T follicular helper cell (primary cell): ENCODE measurements at regions not wholly inside any gene's neighbourhood (a gene's known extent, or its start where the extent isn't known, plus 50 kb on each side); places are given as distances from the start of the nearest gene placed in this dataset.
"Not testable (repeated sequence)": the region's sequence is repeated elsewhere in the genome, so short reads cannot be mapped to it uniquely, and the experiment has no call there.

Experiments used
- DNase-seq: peaks from one replicate; pipeline ENCODE4 v3.0.0-alpha.2; 2020; ENCODE audit warnings: low read depth

GRCh38 chr5:166617507-166617906 lies 1673.9 kb upstream of the WWC1 start:
- no peak for DNase-seq

DNA sequence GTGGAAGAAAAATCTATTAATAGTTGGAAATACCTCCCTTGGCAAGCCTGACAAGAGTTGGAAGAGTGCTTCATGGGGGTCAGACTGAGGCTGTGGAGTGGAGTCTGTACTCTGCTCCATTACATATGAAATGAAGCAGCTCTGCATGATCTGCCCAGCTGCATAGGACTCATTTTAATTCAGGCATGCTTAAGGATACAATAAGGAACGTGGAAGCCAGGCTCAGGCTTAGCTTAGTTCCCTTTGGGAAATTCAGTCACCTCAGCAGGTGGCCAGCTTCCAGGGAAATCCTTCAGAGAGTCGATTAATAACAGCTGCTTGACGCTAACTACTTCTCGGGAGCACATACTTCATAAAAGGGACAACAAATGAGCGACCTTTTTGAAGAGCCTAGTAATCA lies 1672.9 kb upstream of the WWC1 start:
- DNase-seq: no peak

- DNase-seq: no peak
Observed at GRCh38 chr5:166624573-166624972, 1666.9 kb upstream of the WWC1 start.

DNA sequence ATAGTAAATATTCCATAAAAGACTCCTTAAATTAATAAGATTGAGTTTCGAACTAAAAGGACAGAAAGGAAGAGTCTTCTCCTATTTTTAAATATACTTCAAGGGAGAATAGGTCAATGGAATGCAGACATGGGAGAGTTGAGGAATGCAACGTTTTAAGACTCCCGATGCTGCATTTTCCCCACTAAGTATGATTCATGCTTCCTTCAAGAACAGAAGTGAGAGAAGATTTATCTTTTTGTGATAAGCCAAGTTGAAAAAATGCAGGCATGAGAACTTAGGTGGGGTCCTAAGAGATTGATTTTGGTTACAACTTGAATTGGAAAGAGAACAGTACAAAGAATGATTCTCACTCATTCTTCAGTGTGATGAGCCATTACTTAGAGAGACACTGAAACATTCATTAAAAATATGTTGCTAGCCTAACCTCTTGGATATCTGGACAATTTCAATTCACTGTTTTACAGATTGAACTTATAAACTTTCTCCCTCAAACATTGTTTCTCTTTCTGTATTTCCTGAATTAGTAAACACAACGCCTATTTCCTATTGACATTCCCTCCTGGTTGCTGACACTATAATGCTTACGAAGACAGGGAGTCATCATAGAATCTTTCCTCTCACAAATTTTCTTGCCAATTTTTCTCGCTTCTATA lies 1666.1 kb upstream of the WWC1 start:
- no peak for DNase-seq

DNA sequence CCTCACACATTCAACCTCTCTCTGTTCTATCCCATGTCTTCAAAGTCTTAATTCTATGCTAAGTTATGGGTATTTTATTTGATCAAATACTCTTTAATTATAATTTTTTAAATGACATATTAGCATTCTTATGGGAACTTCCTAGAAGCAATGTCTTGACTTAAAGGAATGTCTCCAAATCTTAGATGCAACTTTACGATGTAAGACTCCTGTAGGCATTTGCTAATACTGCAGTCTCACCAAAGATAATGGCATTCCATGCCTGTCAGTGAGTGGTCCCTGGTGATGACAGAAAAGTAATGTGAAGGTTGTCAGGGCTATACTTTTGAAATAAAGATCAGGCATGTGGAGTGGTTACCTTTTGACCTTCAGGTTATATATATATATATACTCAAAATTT lies 1654.2 kb upstream of the WWC1 start:
- no peak for DNase-seq

DNA sequence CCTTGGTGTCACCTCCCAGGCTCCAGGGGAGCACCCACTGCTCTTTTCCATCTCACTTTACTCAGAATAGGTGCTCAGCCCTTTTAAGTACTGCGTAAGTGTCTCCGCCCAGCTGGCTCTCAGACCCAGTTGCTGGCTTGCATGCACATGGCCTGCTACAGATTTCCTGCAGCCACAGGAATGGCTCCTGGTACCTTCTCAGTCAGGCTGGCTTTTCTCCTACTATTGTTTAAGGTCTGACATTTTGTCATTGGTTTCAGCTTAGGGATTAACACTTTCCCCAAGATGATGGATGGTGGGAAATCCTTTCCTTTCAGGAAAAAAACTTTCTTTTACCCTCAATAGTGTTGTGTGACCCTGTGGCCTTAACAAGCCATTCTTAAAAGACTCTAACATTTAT lies 1652.3 kb upstream of the WWC1 start:
- no peak for DNase-seq

DNA sequence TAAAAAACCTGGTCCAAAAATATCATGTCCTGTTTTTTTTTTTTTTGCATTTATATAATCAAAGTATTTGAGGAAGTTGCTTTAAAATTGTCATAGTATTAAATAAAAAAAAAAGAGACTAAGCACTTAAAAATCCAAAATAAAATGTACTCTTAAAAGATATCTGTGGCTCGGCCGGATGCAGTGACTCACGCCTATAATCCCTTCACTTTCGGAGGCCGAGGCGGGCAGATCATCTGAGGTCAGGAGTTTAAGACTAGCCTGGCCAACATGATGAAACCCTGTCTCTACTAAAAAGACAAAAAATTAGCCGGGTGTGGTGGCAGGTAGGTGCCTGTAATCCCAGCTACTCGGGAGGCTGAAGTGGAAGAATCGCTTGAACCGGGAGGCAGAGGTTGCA lies 1651.3 kb upstream of the WWC1 start:
- not testable (repeated sequence) for DNase-seq

DNA sequence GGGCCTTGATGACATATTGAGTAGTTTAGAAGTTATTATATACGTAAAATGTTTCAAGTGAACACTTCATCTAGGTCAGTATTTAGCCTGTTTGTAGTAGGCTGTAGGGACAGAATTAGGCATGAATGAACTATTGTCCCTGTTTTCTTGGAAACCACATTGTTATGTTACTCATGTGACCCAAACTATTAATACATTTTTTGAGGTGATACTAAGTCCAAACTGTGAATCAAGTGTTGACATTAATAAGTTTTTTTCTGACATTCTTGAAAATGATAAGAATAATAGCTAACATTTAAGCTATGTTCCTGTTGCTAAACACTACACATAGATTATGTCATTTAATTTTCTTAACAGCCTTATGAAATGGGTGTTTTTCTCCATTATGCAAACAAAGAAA lies 1642.7 kb upstream of the WWC1 start:
- DNase-seq: no peak

GRCh38 chr5:166649676-166650075 lies 1641.8 kb upstream of the WWC1 start:
- DNase-seq: no peak

GRCh38 chr5:166651234-166651633 lies 1640.2 kb upstream of the WWC1 start:
- DNase-seq: no peak

DNA sequence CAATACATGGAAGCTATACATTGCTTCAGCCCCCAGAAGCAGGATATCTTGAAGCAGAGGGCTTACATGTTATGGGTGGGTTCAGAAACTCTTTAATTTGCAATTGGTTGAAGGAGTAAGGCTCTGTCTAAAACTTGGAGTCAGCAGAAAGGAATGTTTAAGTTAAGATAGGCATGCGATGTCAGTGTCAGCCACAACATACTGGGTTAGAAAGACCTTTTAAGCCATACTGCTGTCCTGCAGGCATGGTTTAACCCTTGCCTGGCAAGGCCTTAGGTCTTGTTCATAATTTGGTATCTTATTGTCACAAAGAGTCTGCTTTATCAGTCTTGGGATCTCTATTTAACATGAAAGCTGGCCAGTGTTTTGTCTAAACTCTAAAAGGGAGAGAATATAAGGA lies 1619.6 kb upstream of the WWC1 start:
- DNase-seq: no peak

DNA sequence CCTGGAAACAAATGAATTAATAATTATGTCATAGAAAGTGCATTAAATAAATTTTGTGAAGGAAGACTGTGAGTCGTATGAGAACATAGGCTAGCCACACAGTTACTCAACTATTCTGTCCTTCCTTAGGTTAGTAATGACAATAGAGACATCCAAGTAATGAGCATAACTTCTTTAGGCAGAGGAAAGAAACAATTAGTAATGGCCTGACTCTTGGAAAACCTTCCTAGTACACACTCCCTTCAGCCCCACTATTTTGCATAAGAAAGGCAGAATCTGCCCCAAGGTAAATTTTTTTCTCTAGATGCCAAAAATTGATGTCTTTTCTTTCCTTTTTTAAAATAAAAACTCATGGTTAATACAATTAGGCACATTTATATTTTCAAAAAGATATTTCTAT lies 1619.0 kb upstream of the WWC1 start:
- DNase-seq: no peak

- DNase-seq: no peak
Observed at GRCh38 chr5:166677891-166678290, 1613.6 kb upstream of the WWC1 start.

DNA sequence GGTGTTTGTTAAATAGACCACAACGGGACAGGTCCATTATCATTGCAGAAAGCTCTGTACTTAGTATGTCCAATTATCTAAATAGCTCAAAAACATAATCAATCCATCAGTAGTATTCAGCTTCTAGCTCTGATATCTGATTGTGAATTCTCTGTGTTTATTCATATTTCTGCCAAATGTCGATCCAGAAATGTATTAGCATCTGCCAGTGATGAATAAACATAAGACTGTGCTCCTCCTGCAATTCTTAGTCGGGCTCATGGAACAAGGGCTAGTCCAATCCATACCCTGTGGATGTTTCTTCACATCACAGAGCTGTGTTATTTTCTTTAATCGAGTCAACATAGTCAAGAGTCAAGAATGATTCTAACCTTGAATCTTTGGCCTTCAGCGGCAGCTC lies 1612.1 kb upstream of the WWC1 start:
- no peak for DNase-seq

GRCh38 chr5:166695326-166695725 lies 1596.1 kb upstream of the WWC1 start:
- no peak for DNase-seq

GRCh38 chr5:166708291-166708690 lies 1583.2 kb upstream of the WWC1 start:
- no peak for DNase-seq

DNA sequence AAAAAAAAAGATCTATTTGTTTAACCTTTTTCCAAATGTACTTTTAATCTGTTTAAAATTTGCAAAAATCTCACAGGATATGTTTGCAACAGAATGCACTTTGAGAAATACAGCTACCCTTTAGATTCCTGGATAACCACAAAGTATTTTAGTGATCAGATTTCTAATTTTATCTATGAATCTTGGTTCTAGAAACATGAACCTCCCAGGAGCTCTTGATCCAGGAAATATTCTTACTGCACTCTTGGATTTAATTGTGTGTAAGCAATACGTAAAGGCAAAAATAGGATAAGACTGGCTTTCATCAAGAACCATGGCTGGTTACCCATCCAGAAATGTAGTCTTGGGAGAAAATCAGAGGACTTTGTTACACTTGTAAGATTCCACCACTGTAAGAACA lies 1581.8 kb upstream of the WWC1 start:
- DNase-seq: no peak

DNA sequence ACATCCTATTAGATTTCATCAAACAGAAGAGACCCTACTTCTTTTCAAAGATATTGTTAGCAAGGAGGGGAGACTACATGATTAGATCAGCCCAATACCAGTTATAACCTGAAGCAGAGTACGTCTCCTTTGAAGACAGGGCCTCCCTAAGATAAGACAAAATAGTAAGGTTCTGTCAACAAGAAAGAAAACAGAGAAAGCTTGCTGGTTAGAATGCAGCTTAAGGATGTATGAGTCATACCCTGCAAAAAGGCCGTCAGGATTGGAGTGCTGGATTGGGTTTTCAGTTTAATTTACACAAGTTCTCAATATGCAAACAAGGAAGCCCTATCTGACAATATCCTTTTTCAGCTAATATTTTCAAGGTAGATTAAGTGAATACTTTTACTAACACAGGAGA lies 1581.2 kb upstream of the WWC1 start:
- DNase-seq: no peak

GRCh38 chr5:166712447-166713185 lies 1578.8 kb upstream of the WWC1 start:
- no peak for DNase-seq

GRCh38 chr5:166713295-166713694 lies 1578.2 kb upstream of the WWC1 start:
- DNase-seq: no peak

DNA sequence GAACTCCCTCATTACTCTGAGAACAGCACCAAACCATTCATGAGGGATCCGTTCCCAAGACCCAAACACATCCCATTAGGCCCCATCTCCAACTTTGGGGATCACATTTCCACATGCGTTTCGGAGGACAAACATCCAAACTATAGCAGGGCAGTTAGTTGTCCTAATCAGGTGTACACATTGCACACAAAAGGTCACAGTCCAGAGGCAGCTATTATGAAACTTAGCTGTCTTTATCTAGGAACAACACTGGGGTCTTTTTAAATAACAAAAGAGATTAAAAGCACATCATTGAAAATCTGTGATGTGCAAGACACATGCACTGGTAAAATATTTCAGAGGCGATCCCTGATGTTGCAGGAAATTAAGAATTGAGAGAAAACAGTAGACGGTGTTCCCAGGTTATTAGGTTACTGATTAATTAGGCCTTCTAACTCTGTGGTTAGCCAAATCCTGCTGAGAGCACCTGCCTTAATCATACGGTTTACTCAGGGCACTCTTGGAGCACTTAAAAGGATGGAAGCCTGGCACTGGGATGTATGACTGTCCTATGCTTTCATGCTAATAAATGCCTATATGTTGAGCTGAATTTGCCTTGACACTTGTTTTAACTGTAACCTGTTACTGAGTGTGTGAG lies 1574.5 kb upstream of the WWC1 start:
- DNase-seq: no peak

GRCh38 chr5:166719991-166720390 lies 1571.5 kb upstream of the WWC1 start:
- DNase-seq: no peak

DNA sequence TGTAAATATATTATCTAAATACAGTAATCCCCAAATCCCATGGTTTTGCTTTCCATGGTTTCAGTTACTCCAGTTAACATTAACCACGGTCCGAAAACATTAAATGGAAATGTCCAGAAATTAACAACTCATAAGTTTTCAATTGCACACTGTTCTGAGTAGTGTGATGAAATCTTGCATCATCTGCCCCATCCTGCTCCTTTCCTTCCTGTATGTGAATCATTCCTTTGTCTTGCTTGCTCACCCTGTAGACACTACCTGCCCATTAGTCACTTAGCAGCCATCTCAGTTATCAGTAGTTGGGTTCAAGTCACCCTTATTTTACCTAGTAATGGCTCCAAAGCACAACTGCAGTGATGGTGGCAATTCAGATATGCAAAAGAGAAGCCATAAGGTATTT lies 1568.5 kb upstream of the WWC1 start:
- no peak for DNase-seq
